ENCODE measurements at regions not wholly inside any gene's neighbourhood (a gene's known extent, or its start where the extent isn't known, plus 50 kb on each side); places are given as distances from the start of the nearest gene placed in this dataset.

DNA sequence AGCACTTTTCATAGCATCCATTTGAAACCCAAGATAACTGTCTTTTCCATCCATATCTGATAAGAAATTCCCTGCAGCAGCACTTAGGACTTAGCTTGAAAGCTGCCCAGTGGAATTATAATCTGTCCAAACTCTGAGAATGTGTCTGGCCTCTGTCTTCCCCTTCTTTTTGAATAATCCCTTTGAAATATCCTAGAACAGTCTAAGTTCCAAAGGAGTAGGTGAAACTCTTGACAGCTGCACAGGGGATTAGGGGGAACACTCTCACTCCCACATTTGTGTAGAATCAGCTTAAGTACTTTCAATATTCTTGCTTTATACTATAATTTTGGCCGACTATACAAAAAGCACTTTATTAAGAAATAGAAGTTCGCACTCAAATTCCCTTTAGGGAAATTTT lies 157.7 kb downstream of the PAPSS1 start:
- ATAC-seq (ENCODE audit: low FRiP score) (no peak), DNase-seq (ENCODE audit: low spot score) (no peak)
- TF ChIP-seq, protein P1, sequence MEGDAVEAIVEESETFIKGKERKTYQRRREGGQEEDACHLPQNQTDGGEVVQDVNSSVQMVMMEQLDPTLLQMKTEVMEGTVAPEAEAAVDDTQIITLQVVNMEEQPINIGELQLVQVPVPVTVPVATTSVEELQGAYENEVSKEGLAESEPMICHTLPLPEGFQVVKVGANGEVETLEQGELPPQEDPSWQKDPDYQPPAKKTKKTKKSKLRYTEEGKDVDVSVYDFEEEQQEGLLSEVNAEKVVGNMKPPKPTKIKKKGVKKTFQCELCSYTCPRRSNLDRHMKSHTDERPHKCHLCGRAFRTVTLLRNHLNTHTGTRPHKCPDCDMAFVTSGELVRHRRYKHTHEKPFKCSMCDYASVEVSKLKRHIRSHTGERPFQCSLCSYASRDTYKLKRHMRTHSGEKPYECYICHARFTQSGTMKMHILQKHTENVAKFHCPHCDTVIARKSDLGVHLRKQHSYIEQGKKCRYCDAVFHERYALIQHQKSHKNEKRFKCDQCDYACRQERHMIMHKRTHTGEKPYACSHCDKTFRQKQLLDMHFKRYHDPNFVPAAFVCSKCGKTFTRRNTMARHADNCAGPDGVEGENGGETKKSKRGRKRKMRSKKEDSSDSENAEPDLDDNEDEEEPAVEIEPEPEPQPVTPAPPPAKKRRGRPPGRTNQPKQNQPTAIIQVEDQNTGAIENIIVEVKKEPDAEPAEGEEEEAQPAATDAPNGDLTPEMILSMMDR (IDR thresholded peaks at IDR 0.05), result no peak

DNA sequence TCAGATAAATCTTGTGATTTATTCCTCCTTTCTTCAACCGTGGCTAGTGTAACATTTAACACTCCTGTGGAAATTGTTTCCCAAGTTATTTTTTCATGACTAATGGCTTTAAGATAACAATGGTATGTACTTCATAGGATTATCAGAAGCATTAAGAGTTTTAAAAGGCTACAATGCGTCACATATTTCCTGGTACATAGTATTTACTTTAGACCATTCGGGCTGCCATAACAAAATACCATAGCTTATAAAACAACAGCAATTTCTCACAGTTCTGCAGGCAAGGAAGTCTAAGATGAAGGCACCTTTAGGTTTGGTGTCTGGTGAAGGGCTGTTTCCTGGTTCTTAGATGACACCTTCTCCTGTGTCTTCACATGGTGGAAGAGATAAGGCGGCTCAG lies 158.6 kb downstream of the PAPSS1 start:
- ATAC-seq (ENCODE audit: low FRiP score) (no peak), DNase-seq (ENCODE audit: low spot score) (no peak)
- TF ChIP-seq, protein P1 (IDR thresholded peaks at IDR 0.05), result no peak

DNA sequence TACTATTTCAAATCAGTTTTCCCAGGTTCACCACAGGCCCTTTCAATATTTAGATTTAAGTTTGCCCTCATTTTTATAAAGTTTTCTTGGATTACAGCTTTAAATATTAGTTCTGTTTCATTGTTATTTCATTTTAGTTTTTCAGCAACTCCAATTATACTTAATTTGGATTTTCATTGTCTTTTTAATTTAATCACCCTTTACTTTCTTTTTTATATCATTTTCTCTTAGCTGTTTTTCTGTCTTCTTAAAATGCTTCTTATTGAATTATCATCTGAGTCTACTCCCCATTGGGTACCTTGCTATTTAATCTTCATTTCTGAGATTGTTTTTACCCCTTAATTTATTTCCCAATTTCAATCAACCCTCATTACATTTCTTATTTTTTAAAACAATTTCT lies 160.4 kb downstream of the PAPSS1 start:
- ATAC-seq (ENCODE audit: low FRiP score), result no peak
- TF ChIP-seq, protein P1 (IDR thresholded peaks at IDR 0.05), result no peak

DNA sequence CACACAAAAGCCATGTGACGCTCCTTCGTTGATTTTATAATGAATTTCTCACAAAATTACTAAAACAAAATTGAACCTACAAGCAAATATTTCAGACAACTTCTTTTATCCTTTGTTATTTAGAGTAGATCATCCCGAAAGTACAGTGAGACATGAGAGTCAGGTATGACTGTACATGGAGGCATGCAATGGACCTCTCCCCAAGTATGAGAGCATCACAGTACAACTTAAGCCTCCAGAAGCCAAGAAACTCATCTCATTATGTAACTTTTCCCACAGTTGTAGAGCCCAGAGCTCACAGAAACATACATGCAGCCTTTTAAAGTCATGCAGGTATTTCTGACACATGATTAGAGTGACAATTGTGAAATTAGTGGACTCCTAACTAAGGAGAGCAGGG lies 167.7 kb downstream of the PAPSS1 start:
- TF ChIP-seq, protein P1 (IDR thresholded peaks at IDR 0.05), result no peak
- ATAC-seq (ENCODE audit: low FRiP score) (no peak), DNase-seq (ENCODE audit: low spot score) (no peak)

More for the DNA sequence above, 160.4 kb downstream of the PAPSS1 start:
- no peak for DNase-seq (ENCODE audit: low spot score)

DNA sequence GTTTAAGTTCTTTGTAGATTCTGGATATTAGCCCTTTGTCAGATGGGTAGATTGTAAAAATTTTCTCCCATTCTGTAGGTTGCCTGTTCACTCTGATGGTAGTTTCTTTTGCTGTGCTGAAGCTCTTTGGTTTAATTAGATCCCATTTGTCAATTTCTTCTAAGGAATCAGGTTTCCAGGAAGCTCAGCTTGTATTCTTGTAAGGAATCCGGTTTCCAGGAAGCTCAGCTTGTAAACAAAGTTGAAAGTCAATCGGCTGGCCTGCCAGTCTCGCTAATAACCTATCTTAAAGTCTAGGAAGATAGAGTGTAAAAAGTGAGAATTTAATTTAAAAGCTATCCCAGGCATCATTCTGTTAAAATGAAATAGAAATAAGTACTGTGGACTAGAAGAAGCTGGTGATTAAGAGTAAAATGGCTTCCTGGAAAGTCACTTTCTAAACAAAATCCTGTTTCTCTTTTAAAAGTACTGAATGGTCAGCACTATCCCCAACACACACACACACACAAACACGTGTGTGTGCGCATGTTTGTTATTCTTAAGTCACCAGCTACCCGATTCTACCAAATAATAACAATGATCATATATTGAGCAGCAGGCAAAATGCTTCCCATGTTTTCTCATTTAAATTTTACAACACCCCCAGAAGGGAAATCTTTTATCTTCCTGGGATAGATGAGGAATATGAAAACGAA lies 171.7 kb downstream of the PAPSS1 start:
- DNase-seq (ENCODE audit: low spot score), result no peak
- TF ChIP-seq, protein P1 (IDR thresholded peaks at IDR 0.05), result no peak
- no peak for ATAC-seq (ENCODE audit: low FRiP score)

DNA sequence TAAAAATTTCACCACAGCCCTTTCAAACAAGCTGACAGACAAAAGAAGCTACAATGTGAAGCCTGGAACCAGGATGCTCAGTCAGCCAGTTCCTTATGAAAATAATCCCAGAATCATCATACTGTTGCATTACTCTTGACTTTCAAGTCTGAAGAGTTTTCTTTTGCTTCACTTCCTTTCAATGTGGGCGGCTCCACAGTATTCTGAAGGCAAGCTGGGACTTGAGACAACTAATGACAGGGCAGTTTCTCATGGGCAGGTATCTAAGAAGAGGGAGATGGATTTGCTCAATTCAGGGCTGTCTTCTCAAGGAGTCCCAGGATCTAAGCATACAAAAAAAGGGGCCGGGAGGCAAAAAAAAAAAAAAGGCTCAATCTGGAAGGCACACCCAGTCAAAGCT lies 173.4 kb downstream of the PAPSS1 start:
- no peak for ATAC-seq (ENCODE audit: low FRiP score)
- TF ChIP-seq, protein P1 (IDR thresholded peaks at IDR 0.05), result no peak
- no peak for DNase-seq (ENCODE audit: low spot score)

DNA sequence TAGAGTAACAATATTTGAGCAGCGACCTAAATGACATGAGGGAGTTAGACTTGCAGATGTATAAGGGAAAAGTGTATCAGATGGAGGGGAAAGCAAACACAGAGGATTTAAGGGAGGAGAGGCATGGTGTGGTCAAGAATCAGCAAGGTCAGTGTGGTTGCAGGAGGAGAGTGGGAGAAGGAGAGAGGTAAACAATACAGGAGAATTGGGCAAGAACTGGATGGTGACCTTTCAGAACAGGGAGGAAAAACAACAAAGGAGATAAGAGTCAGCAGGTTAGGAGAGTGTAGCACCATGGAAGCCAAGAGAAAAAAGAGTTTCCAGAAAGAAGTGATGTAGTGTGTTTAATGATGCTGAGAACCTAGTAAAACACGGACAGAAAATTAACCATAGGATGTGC lies 178.5 kb downstream of the PAPSS1 start:
- TF ChIP-seq, protein P1 (IDR thresholded peaks at IDR 0.05), result no peak
- no peak for DNase-seq (ENCODE audit: low spot score)
- ATAC-seq (ENCODE audit: low FRiP score), result no peak
